Liver (tissue), 8 donors: ENCODE measurements at regions not wholly inside any gene's neighbourhood (a gene's known extent, or its start where the extent isn't known, plus 50 kb on each side); places are given as distances from the start of the nearest gene placed in this dataset.

Experiments used
- DNase-seq: peaks from one replicate; pipeline ENCODE4 v3.0.0-alpha.2; 2017; ENCODE audit warnings: low spot score
- H3K27ac ChIP-seq, 2 donors: one replicate each; pipeline ENCODE4 v1.7.0; 2013; ENCODE audit warnings: inconsistent platforms in 2 of 2, low read length in 2 of 2, control low read depth in 1 of 2, low read depth in 1 of 2, mild to moderate bottlenecking in 1 of 2
- H3K27me3 ChIP-seq, 4 donors: one replicate each; pipeline versions ENCODE4 v1.6.1 to v1.7.0; 2013; ENCODE audit warnings: low read length in 3 of 4, inconsistent platforms in 1 of 4, mild to moderate bottlenecking in 1 of 4, moderate library complexity in 1 of 4; ENCODE audit not compliant: control insufficient read depth in 4 of 4, insufficient read depth in 4 of 4
- H3K36me3 ChIP-seq, 4 donors: one replicate each; pipeline versions ENCODE4 v1.6.1 to v1.7.0; 2013; ENCODE audit warnings: low read length in 3 of 4, mild to moderate bottlenecking in 3 of 4, low read depth in 1 of 4, moderate library complexity in 1 of 4; ENCODE audit not compliant: control insufficient read depth in 4 of 4, insufficient read depth in 3 of 4
- H3K4me1 ChIP-seq, 4 donors: one replicate each; pipeline versions ENCODE4 v1.6.1 to v1.7.0; 2013; ENCODE audit warnings: low read length in 3 of 4, mild to moderate bottlenecking in 3 of 4, moderate library complexity in 1 of 4; ENCODE audit not compliant: control insufficient read depth in 4 of 4, insufficient read depth in 4 of 4
- H3K4me3 ChIP-seq, 3 donors: one replicate each; pipeline versions ENCODE4 v1.6.1 to v1.7.0; 2013; ENCODE audit warnings: low read length in 3 of 3, control low read depth in 1 of 3, low read depth in 1 of 3, mild to moderate bottlenecking in 1 of 3
- H3K9ac ChIP-seq, 2 donors: one replicate each; pipeline ENCODE4 v1.7.0; 2013; ENCODE audit warnings: low read length in 2 of 2, mild to moderate bottlenecking in 2 of 2, moderate library complexity in 2 of 2, control low read depth in 1 of 2, low read depth in 1 of 2
- H3K9me3 ChIP-seq, 4 donors: one replicate each; pipeline versions ENCODE4 v1.6.1 to v1.7.0; 2013; ENCODE audit warnings: low read length in 3 of 4; ENCODE audit not compliant: control insufficient read depth in 4 of 4
- EGR1 ChIP-seq, 2 donors: IDR thresholded peaks; 2 replicates each; pipeline ENCODE4 v1.6.1; 2016 to 2018; ENCODE audit warnings: antibody characterized with exemption in 2 of 2, low read depth in 2 of 2
- FOXA1 ChIP-seq: IDR thresholded peaks from 2 replicates; pipeline ENCODE4 v1.6.1; 2016; ENCODE audit warnings: antibody characterized with exemption
- FOXA2 ChIP-seq: IDR thresholded peaks from 2 replicates; pipeline ENCODE4 v1.6.1; 2016; ENCODE audit warnings: antibody characterized with exemption
- GABPA ChIP-seq, 2 donors: IDR thresholded peaks in 1 of 2; conservative IDR thresholded peaks in 1 of 2; 2 replicates each; pipeline ENCODE4 v1.6.1; 2016; ENCODE audit warnings: antibody characterized with exemption in 2 of 2, mild to moderate bottlenecking in 1 of 2, moderate library complexity in 1 of 2
- JUND ChIP-seq, 2 donors: IDR thresholded peaks; 2 replicates each; pipeline ENCODE4 v1.6.1; 2016; ENCODE audit warnings: antibody characterized with exemption in 2 of 2
- RXRA ChIP-seq, 2 donors: IDR thresholded peaks; 2 replicates each; pipeline ENCODE4 v1.6.1; 2017 to 2018; ENCODE audit warnings: antibody characterized with exemption in 2 of 2, mild to moderate bottlenecking in 1 of 2
- SP1 ChIP-seq: IDR thresholded peaks from 2 replicates; pipeline ENCODE4 v1.6.1; 2018; ENCODE audit warnings: antibody characterized with exemption, mild to moderate bottlenecking
- TAF1 ChIP-seq: conservative IDR thresholded peaks from 2 replicates; pipeline ENCODE4 v1.6.1; 2016; ENCODE audit warnings: antibody characterized with exemption, mild to moderate bottlenecking
- WGBS: extraction: QIAGEN DNeasy Blood & Tissue Kit; methylation state at CpG from one replicate; pipeline ENCODE4 v1.1.7; 2013; 5-methylcytosine and 5-hydroxymethylcytosine counted together
- TF ChIP-seq, protein P1 (sequence below): IDR thresholded peaks from 2 replicates; pipeline ENCODE4 v1.6.1; 2016; ENCODE audit warnings: antibody characterized with exemption, mild to moderate bottlenecking
- TF ChIP-seq, protein P2 (sequence below): IDR thresholded peaks from 2 replicates; pipeline ENCODE4 v1.6.1; 2016; ENCODE audit warnings: antibody characterized with exemption
- TF ChIP-seq, protein P3 (sequence below): fragments of 150-350 bp; IDR thresholded peaks from 2 replicates; pipeline ENCODE4 v1.5.1; 2017; ENCODE audit warnings: improper control_type of control experiment, low read depth, low read length; ENCODE audit not compliant: missing input control
- TF ChIP-seq, protein P4 (sequence below): IDR thresholded peaks from 2 replicates; pipeline ENCODE4 v1.6.1; 2016; ENCODE audit warnings: antibody characterized with exemption
- donor health status: healthy.
- donor health status: healthy.
- donor health status: healthy.
- donor health status: healthy.
- donor health status: healthy.

DNA sequence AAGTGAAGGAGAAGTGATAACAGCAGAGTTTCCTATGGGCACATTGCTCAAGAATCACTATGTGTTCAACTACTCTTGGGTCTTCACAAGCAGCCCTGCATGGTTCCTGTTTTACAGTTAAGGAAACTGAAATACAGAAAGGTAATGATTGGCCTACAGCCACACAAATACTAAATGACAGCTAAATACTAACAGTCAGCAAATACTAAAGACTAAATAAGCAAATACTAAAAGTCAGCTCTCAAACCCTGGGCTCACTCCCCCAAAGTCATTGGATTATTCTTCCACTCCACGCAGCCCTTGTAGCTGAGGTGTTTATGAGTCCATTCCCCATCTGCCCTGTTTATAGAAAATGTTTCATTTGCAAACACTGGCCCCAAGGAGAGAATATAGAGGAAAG, 372.7 kb upstream of the CDH11 start:
- Histone ChIP-seq H3K9me3 (no peaks in the 10 kb centered on the region), H3K4me1 (no peaks in the 10 kb centered on the region), H3K4me3 (no peak overlapping the region), H3K27ac (no peak overlapping the region), H3K36me3 (no peaks in the 10 kb centered on the region), H3K27me3 (no peaks in the 10 kb centered on the region), H3K9ac (no peak overlapping the region)
- no peak for DNase-seq
- WGBS: 56% methylated on average over 1 of the region's 1 CpG
- TF ChIP-seq GABPA (IDR thresholded peaks at IDR 0.05 in 1 of 2, conservative IDR thresholded peaks at IDR 0.05 in 1 of 2) (no peak), JUND (IDR thresholded peaks at IDR 0.05) (no peak), EGR1 (IDR thresholded peaks at IDR 0.05; ENCODE audit: low read depth in 2 of 2) (no peak), RXRA (IDR thresholded peaks at IDR 0.05) (no peak)
- TF ChIP-seq, protein P1, sequence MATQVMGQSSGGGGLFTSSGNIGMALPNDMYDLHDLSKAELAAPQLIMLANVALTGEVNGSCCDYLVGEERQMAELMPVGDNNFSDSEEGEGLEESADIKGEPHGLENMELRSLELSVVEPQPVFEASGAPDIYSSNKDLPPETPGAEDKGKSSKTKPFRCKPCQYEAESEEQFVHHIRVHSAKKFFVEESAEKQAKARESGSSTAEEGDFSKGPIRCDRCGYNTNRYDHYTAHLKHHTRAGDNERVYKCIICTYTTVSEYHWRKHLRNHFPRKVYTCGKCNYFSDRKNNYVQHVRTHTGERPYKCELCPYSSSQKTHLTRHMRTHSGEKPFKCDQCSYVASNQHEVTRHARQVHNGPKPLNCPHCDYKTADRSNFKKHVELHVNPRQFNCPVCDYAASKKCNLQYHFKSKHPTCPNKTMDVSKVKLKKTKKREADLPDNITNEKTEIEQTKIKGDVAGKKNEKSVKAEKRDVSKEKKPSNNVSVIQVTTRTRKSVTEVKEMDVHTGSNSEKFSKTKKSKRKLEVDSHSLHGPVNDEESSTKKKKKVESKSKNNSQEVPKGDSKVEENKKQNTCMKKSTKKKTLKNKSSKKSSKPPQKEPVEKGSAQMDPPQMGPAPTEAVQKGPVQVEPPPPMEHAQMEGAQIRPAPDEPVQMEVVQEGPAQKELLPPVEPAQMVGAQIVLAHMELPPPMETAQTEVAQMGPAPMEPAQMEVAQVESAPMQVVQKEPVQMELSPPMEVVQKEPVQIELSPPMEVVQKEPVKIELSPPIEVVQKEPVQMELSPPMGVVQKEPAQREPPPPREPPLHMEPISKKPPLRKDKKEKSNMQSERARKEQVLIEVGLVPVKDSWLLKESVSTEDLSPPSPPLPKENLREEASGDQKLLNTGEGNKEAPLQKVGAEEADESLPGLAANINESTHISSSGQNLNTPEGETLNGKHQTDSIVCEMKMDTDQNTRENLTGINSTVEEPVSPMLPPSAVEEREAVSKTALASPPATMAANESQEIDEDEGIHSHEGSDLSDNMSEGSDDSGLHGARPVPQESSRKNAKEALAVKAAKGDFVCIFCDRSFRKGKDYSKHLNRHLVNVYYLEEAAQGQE: no peak

DNA sequence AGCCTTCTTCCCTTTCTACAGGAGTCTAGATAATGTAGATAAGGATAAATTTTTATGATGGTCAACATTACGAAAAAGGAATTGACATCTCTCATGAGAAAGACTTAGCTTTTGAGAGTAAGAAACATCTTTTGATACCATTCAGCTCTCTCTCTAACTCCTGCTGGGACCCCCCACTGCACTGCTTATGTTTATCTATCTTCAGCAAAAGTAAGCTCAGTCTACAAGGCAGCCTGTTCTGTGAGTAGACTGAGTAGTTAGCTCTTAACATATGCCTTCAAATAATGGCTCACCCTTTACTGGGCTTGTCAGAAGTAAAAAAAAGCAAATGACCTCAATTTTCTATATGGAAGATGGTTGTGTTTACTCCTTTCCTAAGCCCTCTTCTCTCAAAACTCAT, 372.2 kb upstream of the CDH11 start:
- 70% methylated on average over 1 of the region's 1 CpG for WGBS
- Histone ChIP-seq H3K27me3 (no peaks in the 10 kb centered on the region), H3K27ac (no peak overlapping the region), H3K4me1 (no peaks in the 10 kb centered on the region), H3K36me3 (no peaks in the 10 kb centered on the region), H3K9ac (no peak overlapping the region), H3K4me3 (no peak overlapping the region), H3K9me3 (no peaks in the 10 kb centered on the region)
- no peak for DNase-seq
- TF ChIP-seq, protein P2, sequence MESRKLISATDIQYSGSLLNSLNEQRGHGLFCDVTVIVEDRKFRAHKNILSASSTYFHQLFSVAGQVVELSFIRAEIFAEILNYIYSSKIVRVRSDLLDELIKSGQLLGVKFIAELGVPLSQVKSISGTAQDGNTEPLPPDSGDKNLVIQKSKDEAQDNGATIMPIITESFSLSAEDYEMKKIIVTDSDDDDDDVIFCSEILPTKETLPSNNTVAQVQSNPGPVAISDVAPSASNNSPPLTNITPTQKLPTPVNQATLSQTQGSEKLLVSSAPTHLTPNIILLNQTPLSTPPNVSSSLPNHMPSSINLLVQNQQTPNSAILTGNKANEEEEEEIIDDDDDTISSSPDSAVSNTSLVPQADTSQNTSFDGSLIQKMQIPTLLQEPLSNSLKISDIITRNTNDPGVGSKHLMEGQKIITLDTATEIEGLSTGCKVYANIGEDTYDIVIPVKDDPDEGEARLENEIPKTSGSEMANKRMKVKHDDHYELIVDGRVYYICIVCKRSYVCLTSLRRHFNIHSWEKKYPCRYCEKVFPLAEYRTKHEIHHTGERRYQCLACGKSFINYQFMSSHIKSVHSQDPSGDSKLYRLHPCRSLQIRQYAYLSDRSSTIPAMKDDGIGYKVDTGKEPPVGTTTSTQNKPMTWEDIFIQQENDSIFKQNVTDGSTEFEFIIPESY: no peak
- TF ChIP-seq, protein P3, sequence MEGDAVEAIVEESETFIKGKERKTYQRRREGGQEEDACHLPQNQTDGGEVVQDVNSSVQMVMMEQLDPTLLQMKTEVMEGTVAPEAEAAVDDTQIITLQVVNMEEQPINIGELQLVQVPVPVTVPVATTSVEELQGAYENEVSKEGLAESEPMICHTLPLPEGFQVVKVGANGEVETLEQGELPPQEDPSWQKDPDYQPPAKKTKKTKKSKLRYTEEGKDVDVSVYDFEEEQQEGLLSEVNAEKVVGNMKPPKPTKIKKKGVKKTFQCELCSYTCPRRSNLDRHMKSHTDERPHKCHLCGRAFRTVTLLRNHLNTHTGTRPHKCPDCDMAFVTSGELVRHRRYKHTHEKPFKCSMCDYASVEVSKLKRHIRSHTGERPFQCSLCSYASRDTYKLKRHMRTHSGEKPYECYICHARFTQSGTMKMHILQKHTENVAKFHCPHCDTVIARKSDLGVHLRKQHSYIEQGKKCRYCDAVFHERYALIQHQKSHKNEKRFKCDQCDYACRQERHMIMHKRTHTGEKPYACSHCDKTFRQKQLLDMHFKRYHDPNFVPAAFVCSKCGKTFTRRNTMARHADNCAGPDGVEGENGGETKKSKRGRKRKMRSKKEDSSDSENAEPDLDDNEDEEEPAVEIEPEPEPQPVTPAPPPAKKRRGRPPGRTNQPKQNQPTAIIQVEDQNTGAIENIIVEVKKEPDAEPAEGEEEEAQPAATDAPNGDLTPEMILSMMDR: no peak
- TF ChIP-seq, protein P4, sequence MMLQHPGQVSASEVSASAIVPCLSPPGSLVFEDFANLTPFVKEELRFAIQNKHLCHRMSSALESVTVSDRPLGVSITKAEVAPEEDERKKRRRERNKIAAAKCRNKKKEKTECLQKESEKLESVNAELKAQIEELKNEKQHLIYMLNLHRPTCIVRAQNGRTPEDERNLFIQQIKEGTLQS: no peak
- TF ChIP-seq EGR1 (IDR thresholded peaks at IDR 0.05; ENCODE audit: low read depth in 2 of 2): no peak
- no peak for TF ChIP-seq GABPA (IDR thresholded peaks at IDR 0.05 in 1 of 2, conservative IDR thresholded peaks at IDR 0.05 in 1 of 2)
- TF ChIP-seq JUND (IDR thresholded peaks at IDR 0.05): no peak
- TF ChIP-seq FOXA1: no peak
- TF ChIP-seq SP1: no peak
- no peak for TF ChIP-seq FOXA2
- TF ChIP-seq TAF1: no peak
